ENCODE measurements at regions not wholly inside any gene's neighbourhood (a gene's known extent, or its start where the extent isn't known, plus 50 kb on each side); places are given as distances from the start of the nearest gene placed in this dataset.

DNA sequence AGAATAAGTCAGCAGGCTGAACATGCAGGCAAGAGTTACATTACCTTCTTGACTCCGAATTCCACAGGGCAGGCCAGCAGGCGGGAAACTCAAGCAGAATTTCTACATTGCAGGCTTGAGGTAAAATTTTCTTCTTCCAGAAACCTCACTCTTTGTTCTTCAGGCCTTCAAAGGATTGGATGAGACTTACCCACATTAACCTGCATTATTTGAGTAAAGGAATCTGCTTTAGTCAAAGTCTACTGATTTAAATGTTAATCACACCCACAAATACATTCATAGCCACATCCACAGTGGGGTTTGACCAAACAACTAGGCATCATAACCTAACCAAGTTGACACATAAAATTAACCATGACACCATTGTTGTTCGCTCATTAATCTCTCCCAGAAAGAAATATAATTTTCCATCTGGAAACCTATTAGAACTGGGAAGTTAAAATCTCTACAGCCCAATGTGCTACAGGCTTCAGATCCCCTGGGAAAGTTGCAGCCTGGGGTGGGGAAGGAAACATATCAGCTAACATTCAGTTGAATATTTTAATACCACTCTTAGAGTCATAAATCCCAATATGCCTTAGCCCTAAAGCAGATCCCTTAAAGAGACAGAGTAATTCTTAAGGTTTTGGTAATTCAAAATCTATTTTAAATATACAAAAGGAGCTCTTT lies 468.2 kb upstream of the TNP1 start (continued):
- TF ChIP-seq, protein P1, sequence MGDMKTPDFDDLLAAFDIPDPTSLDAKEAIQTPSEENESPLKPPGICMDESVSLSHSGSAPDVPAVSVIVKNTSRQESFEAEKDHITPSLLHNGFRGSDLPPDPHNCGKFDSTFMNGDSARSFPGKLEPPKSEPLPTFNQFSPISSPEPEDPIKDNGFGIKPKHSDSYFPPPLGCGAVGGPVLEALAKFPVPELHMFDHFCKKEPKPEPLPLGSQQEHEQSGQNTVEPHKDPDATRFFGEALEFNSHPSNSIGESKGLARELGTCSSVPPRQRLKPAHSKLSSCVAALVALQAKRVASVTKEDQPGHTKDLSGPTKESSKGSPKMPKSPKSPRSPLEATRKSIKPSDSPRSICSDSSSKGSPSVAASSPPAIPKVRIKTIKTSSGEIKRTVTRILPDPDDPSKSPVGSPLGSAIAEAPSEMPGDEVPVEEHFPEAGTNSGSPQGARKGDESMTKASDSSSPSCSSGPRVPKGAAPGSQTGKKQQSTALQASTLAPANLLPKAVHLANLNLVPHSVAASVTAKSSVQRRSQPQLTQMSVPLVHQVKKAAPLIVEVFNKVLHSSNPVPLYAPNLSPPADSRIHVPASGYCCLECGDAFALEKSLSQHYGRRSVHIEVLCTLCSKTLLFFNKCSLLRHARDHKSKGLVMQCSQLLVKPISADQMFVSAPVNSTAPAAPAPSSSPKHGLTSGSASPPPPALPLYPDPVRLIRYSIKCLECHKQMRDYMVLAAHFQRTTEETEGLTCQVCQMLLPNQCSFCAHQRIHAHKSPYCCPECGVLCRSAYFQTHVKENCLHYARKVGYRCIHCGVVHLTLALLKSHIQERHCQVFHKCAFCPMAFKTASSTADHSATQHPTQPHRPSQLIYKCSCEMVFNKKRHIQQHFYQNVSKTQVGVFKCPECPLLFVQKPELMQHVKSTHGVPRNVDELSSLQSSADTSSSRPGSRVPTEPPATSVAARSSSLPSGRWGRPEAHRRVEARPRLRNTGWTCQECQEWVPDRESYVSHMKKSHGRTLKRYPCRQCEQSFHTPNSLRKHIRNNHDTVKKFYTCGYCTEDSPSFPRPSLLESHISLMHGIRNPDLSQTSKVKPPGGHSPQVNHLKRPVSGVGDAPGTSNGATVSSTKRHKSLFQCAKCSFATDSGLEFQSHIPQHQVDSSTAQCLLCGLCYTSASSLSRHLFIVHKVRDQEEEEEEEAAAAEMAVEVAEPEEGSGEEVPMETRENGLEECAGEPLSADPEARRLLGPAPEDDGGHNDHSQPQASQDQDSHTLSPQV (IDR thresholded peaks at IDR 0.05), result no peak
- TF ChIP-seq RBBP5 (conservative IDR thresholded peaks at IDR 0.05) (no peak), CBX5 (IDR thresholded peaks at IDR 0.05; ENCODE audit: low read depth) (no peak), POLR2A (IDR thresholded peaks at IDR 0.05; ENCODE audit: low read depth, low read length) (no peak), ZBTB33 (IDR thresholded peaks at IDR 0.05) (no peak), GATAD2B (conservative IDR thresholded peaks at IDR 0.05; ENCODE audit: low read depth) (no peak), NFXL1 (IDR thresholded peaks at IDR 0.05; ENCODE audit: borderline replicate concordance) (no peak), HDAC6 (IDR thresholded peaks at IDR 0.05; ENCODE audit: unreplicated experiment) (no peak), NBN (IDR thresholded peaks at IDR 0.05) (no peak), NR2F1 (conservative IDR thresholded peaks at IDR 0.05) (no peak), TARDBP (IDR thresholded peaks at IDR 0.05; ENCODE audit: borderline replicate concordance) (no peak)
- TF ChIP-seq, protein P2, sequence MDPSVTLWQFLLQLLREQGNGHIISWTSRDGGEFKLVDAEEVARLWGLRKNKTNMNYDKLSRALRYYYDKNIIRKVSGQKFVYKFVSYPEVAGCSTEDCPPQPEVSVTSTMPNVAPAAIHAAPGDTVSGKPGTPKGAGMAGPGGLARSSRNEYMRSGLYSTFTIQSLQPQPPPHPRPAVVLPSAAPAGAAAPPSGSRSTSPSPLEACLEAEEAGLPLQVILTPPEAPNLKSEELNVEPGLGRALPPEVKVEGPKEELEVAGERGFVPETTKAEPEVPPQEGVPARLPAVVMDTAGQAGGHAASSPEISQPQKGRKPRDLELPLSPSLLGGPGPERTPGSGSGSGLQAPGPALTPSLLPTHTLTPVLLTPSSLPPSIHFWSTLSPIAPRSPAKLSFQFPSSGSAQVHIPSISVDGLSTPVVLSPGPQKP (IDR thresholded peaks at IDR 0.05; ENCODE audit: low read depth, low read length), result no peak

Measured in GM12878 (cell line).